ENCODE measurements at regions not wholly inside any gene's neighbourhood (a gene's known extent, or its start where the extent isn't known, plus 50 kb on each side); places are given as distances from the start of the nearest gene placed in this dataset.

- H3K4me3 ChIP-seq (ENCODE audit: low read length) = no peak overlapping the region
- WGBS (ENCODE audit: extremely low coverage, insufficient coverage, low lambda C conversion rate) = no CpG with 5 or more reads among the region's 6 CpGs
These were observed 991.2 kb downstream of the TUSC7 start for GRCh38 chr3:117700573-117701360.

GRCh38 chr3:117705011-117705410 is 995.4 kb downstream of the TUSC7 start:
- no peak overlapping the region for H2BK15ac ChIP-seq (replicated peaks; ENCODE audit: low read depth)

More at GRCh38 chr3:117700573-117701360, 991.2 kb downstream of the TUSC7 start:
- H3K27ac ChIP-seq (ENCODE audit: low read depth, low read length) = no peak overlapping the region
- no peak overlapping the region for H4K8ac ChIP-seq (ENCODE audit: low read depth, low read length)
- H3K23ac ChIP-seq (ENCODE audit: low read length) = no peak overlapping the region
- no peaks in the 10 kb centered on the region for H3K36me3 ChIP-seq (ENCODE audit: control insufficient read depth, insufficient read depth, low read length)
- no peak overlapping the region for H2AK5ac ChIP-seq (ENCODE audit: low read length)
- no peaks in the 10 kb centered on the region for H3K27me3 ChIP-seq (ENCODE audit: insufficient read depth, low read length, poor library complexity)
- H3K9ac ChIP-seq (ENCODE audit: low read length) = no peak overlapping the region
- H2BK15ac ChIP-seq (replicated peaks; ENCODE audit: low read depth) = no peak overlapping the region
- no peak overlapping the region for H3K18ac ChIP-seq (ENCODE audit: low read length)
- H3K56ac ChIP-seq (ENCODE audit: low read length) = no peak overlapping the region
- H4K5ac ChIP-seq (ENCODE audit: low read length) = no peak overlapping the region
- H2BK5ac ChIP-seq (ENCODE audit: low read length) = no peak overlapping the region
- H3K4ac ChIP-seq (ENCODE audit: low read depth, low read length) = no peak overlapping the region
- DNase-seq = no peak
- H3K4me2 ChIP-seq (ENCODE audit: low read length) = no peak overlapping the region
- peaks cover 3% of the 10 kb centered on the region for H3K4me1 ChIP-seq (ENCODE audit: control insufficient read depth, low read depth, low read length)
- H3K79me2 ChIP-seq (ENCODE audit: control insufficient read depth, insufficient read depth, low read length) = no peaks in the 10 kb centered on the region
- no peak overlapping the region for H2BK120ac ChIP-seq (ENCODE audit: low read depth, low read length)
- H3K79me1 ChIP-seq (ENCODE audit: low read length) = no peaks in the 10 kb centered on the region

GRCh38 chr3:117706037-117706436 is 996.5 kb downstream of the TUSC7 start:
- no peak overlapping the region for H3K9ac ChIP-seq (ENCODE audit: low read length)
- H3K4ac ChIP-seq (ENCODE audit: low read depth, low read length) = no peak overlapping the region
- H3K79me1 ChIP-seq (ENCODE audit: low read length) = no peaks in the 10 kb centered on the region
- H3K36me3 ChIP-seq (ENCODE audit: control insufficient read depth, insufficient read depth, low read length) = no peaks in the 10 kb centered on the region
- no peak overlapping the region for H3K23ac ChIP-seq (ENCODE audit: low read length)
- H3K4me1 ChIP-seq (ENCODE audit: control insufficient read depth, low read depth, low read length) = no peaks in the 10 kb centered on the region
- no peak overlapping the region for H2BK15ac ChIP-seq (replicated peaks; ENCODE audit: low read depth)
- peak overlapping the region; percentile 18 for H3K18ac ChIP-seq (ENCODE audit: low read length)
- no peak overlapping the region for H2BK5ac ChIP-seq (ENCODE audit: low read length)
- H3K27ac ChIP-seq (ENCODE audit: low read depth, low read length) = no peak overlapping the region
- no peak overlapping the region for H3K4me2 ChIP-seq (ENCODE audit: low read length)
- no peak overlapping the region for H3K4me3 ChIP-seq (ENCODE audit: low read length)
- no peak overlapping the region for H4K8ac ChIP-seq (ENCODE audit: low read depth, low read length)
- H2BK120ac ChIP-seq (ENCODE audit: low read depth, low read length) = no peak overlapping the region
- no peak overlapping the region for H2AK5ac ChIP-seq (ENCODE audit: low read length)
- H4K5ac ChIP-seq (ENCODE audit: low read length) = no peak overlapping the region
- no peak for DNase-seq
- no CpG with 5 or more reads among the region's 1 CpG for WGBS (ENCODE audit: extremely low coverage, insufficient coverage, low lambda C conversion rate)
- no peaks in the 10 kb centered on the region for H3K27me3 ChIP-seq (ENCODE audit: insufficient read depth, low read length, poor library complexity)
- no peak overlapping the region for H3K56ac ChIP-seq (ENCODE audit: low read length)
- no peaks in the 10 kb centered on the region for H3K79me2 ChIP-seq (ENCODE audit: control insufficient read depth, insufficient read depth, low read length)

More at GRCh38 chr3:117705011-117705410, 995.4 kb downstream of the TUSC7 start:
- Histone ChIP-seq H3K56ac (ENCODE audit: low read length) (no peak overlapping the region), H4K8ac (ENCODE audit: low read depth, low read length) (no peak overlapping the region), H3K4me3 (ENCODE audit: low read length) (no peak overlapping the region), H3K4me2 (ENCODE audit: low read length) (no peak overlapping the region), H3K79me1 (ENCODE audit: low read length) (no peaks in the 10 kb centered on the region), H4K5ac (ENCODE audit: low read length) (no peak overlapping the region), H3K27ac (ENCODE audit: low read depth, low read length) (no peak overlapping the region), H3K79me2 (ENCODE audit: control insufficient read depth, insufficient read depth, low read length) (no peaks in the 10 kb centered on the region), H2AK5ac (ENCODE audit: low read length) (no peak overlapping the region), H3K18ac (ENCODE audit: low read length) (no peak overlapping the region), H3K23ac (ENCODE audit: low read length) (no peak overlapping the region), H3K4me1 (ENCODE audit: control insufficient read depth, low read depth, low read length) (no peaks in the 10 kb centered on the region), H3K9ac (ENCODE audit: low read length) (no peak overlapping the region), H3K4ac (ENCODE audit: low read depth, low read length) (no peak overlapping the region), H2BK120ac (ENCODE audit: low read depth, low read length) (no peak overlapping the region), H3K36me3 (ENCODE audit: control insufficient read depth, insufficient read depth, low read length) (no peaks in the 10 kb centered on the region), H3K27me3 (ENCODE audit: insufficient read depth, low read length, poor library complexity) (no peaks in the 10 kb centered on the region), H2BK5ac (ENCODE audit: low read length) (no peak overlapping the region)
- DNase-seq = no peak
- no CpG with 5 or more reads among the region's 3 CpGs for WGBS (ENCODE audit: extremely low coverage, insufficient coverage, low lambda C conversion rate)

GRCh38 chr3:117706756-117707155 is 997.2 kb downstream of the TUSC7 start:
- H3K4me2 ChIP-seq (ENCODE audit: low read length) = no peak overlapping the region
- no peak overlapping the region for H3K4ac ChIP-seq (ENCODE audit: low read depth, low read length)
- H3K27me3 ChIP-seq (ENCODE audit: insufficient read depth, low read length, poor library complexity) = no peaks in the 10 kb centered on the region
- H3K79me2 ChIP-seq (ENCODE audit: control insufficient read depth, insufficient read depth, low read length) = no peaks in the 10 kb centered on the region
- no peak overlapping the region for H2AK5ac ChIP-seq (ENCODE audit: low read length)
- H3K23ac ChIP-seq (ENCODE audit: low read length) = no peak overlapping the region
- no peak overlapping the region for H3K56ac ChIP-seq (ENCODE audit: low read length)
- H3K18ac ChIP-seq (ENCODE audit: low read length) = no peak overlapping the region
- H3K4me1 ChIP-seq (ENCODE audit: control insufficient read depth, low read depth, low read length) = no peaks in the 10 kb centered on the region
- H4K8ac ChIP-seq (ENCODE audit: low read depth, low read length) = no peak overlapping the region
- H2BK120ac ChIP-seq (ENCODE audit: low read depth, low read length) = no peak overlapping the region
- no peak overlapping the region for H3K9ac ChIP-seq (ENCODE audit: low read length)
- H2BK5ac ChIP-seq (ENCODE audit: low read length) = no peak overlapping the region
- no peaks in the 10 kb centered on the region for H3K79me1 ChIP-seq (ENCODE audit: low read length)
- DNase-seq = no peak
- H3K36me3 ChIP-seq (ENCODE audit: control insufficient read depth, insufficient read depth, low read length) = no peaks in the 10 kb centered on the region
- H4K5ac ChIP-seq (ENCODE audit: low read length) = no peak overlapping the region
- H3K27ac ChIP-seq (ENCODE audit: low read depth, low read length) = no peak overlapping the region
- WGBS (ENCODE audit: extremely low coverage, insufficient coverage, low lambda C conversion rate) = no CpG with 5 or more reads among the region's 2 CpGs
- no peak overlapping the region for H2BK15ac ChIP-seq (replicated peaks; ENCODE audit: low read depth)
- no peak overlapping the region for H3K4me3 ChIP-seq (ENCODE audit: low read length)

- no peak overlapping the region for H3K27ac ChIP-seq (ENCODE audit: low read depth, low read length)
- no CpG with 5 or more reads among the region's 3 CpGs for WGBS (ENCODE audit: extremely low coverage, insufficient coverage, low lambda C conversion rate)
- DNase-seq = no peak
These were observed 999.0 kb downstream of the TUSC7 start for GRCh38 chr3:117708601-117709000.

GRCh38 chr3:117709108-117709507 is 999.5 kb downstream of the TUSC7 start:
- no peak overlapping the region for H3K56ac ChIP-seq (ENCODE audit: low read length)
- H2BK5ac ChIP-seq (ENCODE audit: low read length) = no peak overlapping the region
- H4K8ac ChIP-seq (ENCODE audit: low read depth, low read length) = no peak overlapping the region
- WGBS (ENCODE audit: extremely low coverage, insufficient coverage, low lambda C conversion rate) = no CpG with 5 or more reads among the region's 2 CpGs
- H3K4me1 ChIP-seq (ENCODE audit: control insufficient read depth, low read depth, low read length) = no peaks in the 10 kb centered on the region
- H4K5ac ChIP-seq (ENCODE audit: low read length) = no peak overlapping the region
- no peak overlapping the region for H3K4me2 ChIP-seq (ENCODE audit: low read length)
- H3K4ac ChIP-seq (ENCODE audit: low read depth, low read length) = no peak overlapping the region
- H3K36me3 ChIP-seq (ENCODE audit: control insufficient read depth, insufficient read depth, low read length) = no peaks in the 10 kb centered on the region
- H3K9ac ChIP-seq (ENCODE audit: low read length) = no peak overlapping the region
- H3K27me3 ChIP-seq (ENCODE audit: insufficient read depth, low read length, poor library complexity) = no peaks in the 10 kb centered on the region
- no peak for DNase-seq
- no peak overlapping the region for H3K23ac ChIP-seq (ENCODE audit: low read length)
- H3K79me2 ChIP-seq (ENCODE audit: control insufficient read depth, insufficient read depth, low read length) = no peaks in the 10 kb centered on the region
- no peak overlapping the region for H3K4me3 ChIP-seq (ENCODE audit: low read length)
- no peak overlapping the region for H2BK15ac ChIP-seq (replicated peaks; ENCODE audit: low read depth)
- no peak overlapping the region for H2AK5ac ChIP-seq (ENCODE audit: low read length)
- H3K79me1 ChIP-seq (ENCODE audit: low read length) = no peaks in the 10 kb centered on the region
- H3K27ac ChIP-seq (ENCODE audit: low read depth, low read length) = no peak overlapping the region
- no peak overlapping the region for H3K18ac ChIP-seq (ENCODE audit: low read length)
- H2BK120ac ChIP-seq (ENCODE audit: low read depth, low read length) = no peak overlapping the region

More at GRCh38 chr3:117708601-117709000, 999.0 kb downstream of the TUSC7 start:
- Histone ChIP-seq H3K56ac (ENCODE audit: low read length) (no peak overlapping the region), H4K8ac (ENCODE audit: low read depth, low read length) (no peak overlapping the region), H2BK15ac (replicated peaks; ENCODE audit: low read depth) (no peak overlapping the region), H3K4me3 (ENCODE audit: low read length) (no peak overlapping the region), H3K27me3 (ENCODE audit: insufficient read depth, low read length, poor library complexity) (no peaks in the 10 kb centered on the region), H3K18ac (ENCODE audit: low read length) (peak overlapping the region; percentile 14), H2BK120ac (ENCODE audit: low read depth, low read length) (no peak overlapping the region), H2BK5ac (ENCODE audit: low read length) (no peak overlapping the region), H3K4me2 (ENCODE audit: low read length) (no peak overlapping the region), H4K5ac (ENCODE audit: low read length) (no peak overlapping the region), H3K4me1 (ENCODE audit: control insufficient read depth, low read depth, low read length) (no peaks in the 10 kb centered on the region), H3K79me2 (ENCODE audit: control insufficient read depth, insufficient read depth, low read length) (no peaks in the 10 kb centered on the region), H3K36me3 (ENCODE audit: control insufficient read depth, insufficient read depth, low read length) (no peaks in the 10 kb centered on the region), H3K79me1 (ENCODE audit: low read length) (no peaks in the 10 kb centered on the region), H3K9ac (ENCODE audit: low read length) (no peak overlapping the region), H3K4ac (ENCODE audit: low read depth, low read length) (no peak overlapping the region), H2AK5ac (ENCODE audit: low read length) (no peak overlapping the region), H3K23ac (ENCODE audit: low read length) (no peak overlapping the region)

Measured in mesendoderm (in vitro differentiated cells).